Uterus (tissue), 2 donors: ENCODE measurements at regions not wholly inside any gene's neighbourhood (a gene's known extent, or its start where the extent isn't known, plus 50 kb on each side); places are given as distances from the start of the nearest gene placed in this dataset.

ENCODE experiments used
- CTCF ChIP-seq, 4 experiments: fragments of 200-600 bp in 2 of 4; fragments of 450-650 bp in 2 of 4; sonication (generic) in 2 of 4; IDR thresholded peaks; one replicate each; pipeline ENCODE4 v1.5.1; 2016 to 2019; ENCODE audit warnings: antibody characterized with exemption in 4 of 4, mild to moderate bottlenecking in 2 of 4, moderate library complexity in 1 of 4
- POLR2A ChIP-seq, 2 donors: fragments of 450-650 bp; IDR thresholded peaks; one replicate each; pipeline ENCODE4 v1.6.1; 2016; ENCODE audit warnings: antibody characterized with exemption in 2 of 2, mild to moderate bottlenecking in 1 of 2, moderate library complexity in 1 of 2

- TF ChIP-seq POLR2A (IDR thresholded peaks at IDR 0.05) (no peak), CTCF (IDR thresholded peaks at IDR 0.05) (no peak)
Measured at GRCh38 chr3:59483191-59483590, 433.4 kb upstream of the CFAP20DC start.
